ENCODE measurements at regions not wholly inside any gene's neighbourhood (a gene's known extent, or its start where the extent isn't known, plus 50 kb on each side); places are given as distances from the start of the nearest gene placed in this dataset.

DNA sequence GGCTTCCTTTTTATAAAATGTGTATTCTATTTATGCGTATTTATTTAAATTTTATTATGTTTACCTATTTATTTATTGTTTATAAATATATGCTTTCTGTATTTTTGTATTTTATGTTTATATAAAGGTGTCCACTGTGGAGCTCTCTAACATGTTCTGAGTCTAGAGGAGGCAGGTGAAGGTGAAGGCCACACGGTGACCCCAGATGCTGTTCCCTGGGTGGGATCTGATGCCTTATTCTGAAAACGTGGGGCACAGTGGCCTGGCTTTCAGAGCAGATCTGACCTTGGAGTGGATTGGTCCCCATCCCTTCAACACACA is 104.7 kb upstream of the SLC7A14 start:
- TF ChIP-seq, protein P1, sequence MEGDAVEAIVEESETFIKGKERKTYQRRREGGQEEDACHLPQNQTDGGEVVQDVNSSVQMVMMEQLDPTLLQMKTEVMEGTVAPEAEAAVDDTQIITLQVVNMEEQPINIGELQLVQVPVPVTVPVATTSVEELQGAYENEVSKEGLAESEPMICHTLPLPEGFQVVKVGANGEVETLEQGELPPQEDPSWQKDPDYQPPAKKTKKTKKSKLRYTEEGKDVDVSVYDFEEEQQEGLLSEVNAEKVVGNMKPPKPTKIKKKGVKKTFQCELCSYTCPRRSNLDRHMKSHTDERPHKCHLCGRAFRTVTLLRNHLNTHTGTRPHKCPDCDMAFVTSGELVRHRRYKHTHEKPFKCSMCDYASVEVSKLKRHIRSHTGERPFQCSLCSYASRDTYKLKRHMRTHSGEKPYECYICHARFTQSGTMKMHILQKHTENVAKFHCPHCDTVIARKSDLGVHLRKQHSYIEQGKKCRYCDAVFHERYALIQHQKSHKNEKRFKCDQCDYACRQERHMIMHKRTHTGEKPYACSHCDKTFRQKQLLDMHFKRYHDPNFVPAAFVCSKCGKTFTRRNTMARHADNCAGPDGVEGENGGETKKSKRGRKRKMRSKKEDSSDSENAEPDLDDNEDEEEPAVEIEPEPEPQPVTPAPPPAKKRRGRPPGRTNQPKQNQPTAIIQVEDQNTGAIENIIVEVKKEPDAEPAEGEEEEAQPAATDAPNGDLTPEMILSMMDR (conservative IDR thresholded peaks at IDR 0.05; ENCODE audit: low read length) = no peak; the same call in 1 of the 2 replicates
- TF ChIP-seq EZH2phosphoT487 (IDR thresholded peaks at IDR 0.05; ENCODE audit: borderline replicate concordance, low read depth, low read length) = no peak

Data from OCI-LY7 (cell line).